Glutamatergic neuron (in vitro differentiated cells): ENCODE measurements at regions not wholly inside any gene's neighbourhood (a gene's known extent, or its start where the extent isn't known, plus 50 kb on each side); places are given as distances from the start of the nearest gene placed in this dataset.

Source experiments
- DNase-seq: peaks from one replicate; pipeline ENCODE4 v3.0.0; 2022
- H3K27ac Mint-ChIP-seq: one replicate; pipeline ENCODE4 v1.8.0; 2020; ENCODE audit warnings: mild to moderate bottlenecking, mixed read lengths, inconsistent platforms; ENCODE audit not compliant: unreplicated experiment
- H3K27me3 Mint-ChIP-seq: one replicate; pipeline ENCODE4 v1.8.0; 2020; ENCODE audit warnings: mild to moderate bottlenecking, moderate library complexity, mixed read lengths, inconsistent platforms; ENCODE audit not compliant: unreplicated experiment
- H3K36me3 Mint-ChIP-seq: one replicate; pipeline ENCODE4 v1.8.0; 2020; ENCODE audit warnings: mild to moderate bottlenecking, mixed read lengths, inconsistent platforms; ENCODE audit not compliant: unreplicated experiment
- H3K4me1 Mint-ChIP-seq: one replicate; pipeline ENCODE4 v1.8.0; 2020; ENCODE audit warnings: mild to moderate bottlenecking, low read depth, mixed read lengths, inconsistent platforms; ENCODE audit not compliant: unreplicated experiment
- H3K4me3 Mint-ChIP-seq: one replicate; pipeline ENCODE4 v1.8.0; 2020; ENCODE audit warnings: mild to moderate bottlenecking, mixed read lengths, inconsistent platforms; ENCODE audit not compliant: unreplicated experiment
- H3K9me3 Mint-ChIP-seq: one replicate; pipeline ENCODE4 v1.8.0; 2020; ENCODE audit warnings: mild to moderate bottlenecking, moderate library complexity, mixed read lengths, inconsistent platforms; ENCODE audit not compliant: unreplicated experiment
- TF ChIP-seq, protein P1 (sequence below): fragments of 200-600 bp; sonication (generic); IDR thresholded peaks from one replicate; pipeline ENCODE4 v1.5.0; 2021; ENCODE audit not compliant: partially characterized antibody, unreplicated experiment

DNA sequence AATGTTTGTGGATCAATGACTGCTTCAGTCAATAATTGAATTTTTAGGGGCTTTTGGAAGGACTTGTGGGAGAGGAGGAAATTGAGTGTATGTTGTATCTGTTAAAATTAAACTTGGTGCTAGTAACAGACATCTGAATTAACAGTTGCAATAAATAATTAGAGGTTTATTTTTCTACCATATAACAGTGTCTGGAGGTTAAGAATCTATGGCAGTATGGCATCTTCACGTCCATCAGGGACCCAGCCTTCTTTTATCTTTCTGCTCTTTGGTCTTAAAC lies 72.8 kb upstream of the HABP2 start:
- H3K9me3 Mint-ChIP-seq, result peaks cover 1% of the 10 kb centered on the region
- peaks cover 2% of the 10 kb centered on the region for H3K27me3 Mint-ChIP-seq
- DNase-seq, result no peak
- TF ChIP-seq, protein P1, sequence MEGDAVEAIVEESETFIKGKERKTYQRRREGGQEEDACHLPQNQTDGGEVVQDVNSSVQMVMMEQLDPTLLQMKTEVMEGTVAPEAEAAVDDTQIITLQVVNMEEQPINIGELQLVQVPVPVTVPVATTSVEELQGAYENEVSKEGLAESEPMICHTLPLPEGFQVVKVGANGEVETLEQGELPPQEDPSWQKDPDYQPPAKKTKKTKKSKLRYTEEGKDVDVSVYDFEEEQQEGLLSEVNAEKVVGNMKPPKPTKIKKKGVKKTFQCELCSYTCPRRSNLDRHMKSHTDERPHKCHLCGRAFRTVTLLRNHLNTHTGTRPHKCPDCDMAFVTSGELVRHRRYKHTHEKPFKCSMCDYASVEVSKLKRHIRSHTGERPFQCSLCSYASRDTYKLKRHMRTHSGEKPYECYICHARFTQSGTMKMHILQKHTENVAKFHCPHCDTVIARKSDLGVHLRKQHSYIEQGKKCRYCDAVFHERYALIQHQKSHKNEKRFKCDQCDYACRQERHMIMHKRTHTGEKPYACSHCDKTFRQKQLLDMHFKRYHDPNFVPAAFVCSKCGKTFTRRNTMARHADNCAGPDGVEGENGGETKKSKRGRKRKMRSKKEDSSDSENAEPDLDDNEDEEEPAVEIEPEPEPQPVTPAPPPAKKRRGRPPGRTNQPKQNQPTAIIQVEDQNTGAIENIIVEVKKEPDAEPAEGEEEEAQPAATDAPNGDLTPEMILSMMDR, result no peak
- H3K27ac Mint-ChIP-seq, result no peak overlapping the region
- H3K36me3 Mint-ChIP-seq, result peaks cover 14% of the 10 kb centered on the region
- H3K4me1 Mint-ChIP-seq, result no peaks in the 10 kb centered on the region
- H3K4me3 Mint-ChIP-seq, result no peak overlapping the region

DNA sequence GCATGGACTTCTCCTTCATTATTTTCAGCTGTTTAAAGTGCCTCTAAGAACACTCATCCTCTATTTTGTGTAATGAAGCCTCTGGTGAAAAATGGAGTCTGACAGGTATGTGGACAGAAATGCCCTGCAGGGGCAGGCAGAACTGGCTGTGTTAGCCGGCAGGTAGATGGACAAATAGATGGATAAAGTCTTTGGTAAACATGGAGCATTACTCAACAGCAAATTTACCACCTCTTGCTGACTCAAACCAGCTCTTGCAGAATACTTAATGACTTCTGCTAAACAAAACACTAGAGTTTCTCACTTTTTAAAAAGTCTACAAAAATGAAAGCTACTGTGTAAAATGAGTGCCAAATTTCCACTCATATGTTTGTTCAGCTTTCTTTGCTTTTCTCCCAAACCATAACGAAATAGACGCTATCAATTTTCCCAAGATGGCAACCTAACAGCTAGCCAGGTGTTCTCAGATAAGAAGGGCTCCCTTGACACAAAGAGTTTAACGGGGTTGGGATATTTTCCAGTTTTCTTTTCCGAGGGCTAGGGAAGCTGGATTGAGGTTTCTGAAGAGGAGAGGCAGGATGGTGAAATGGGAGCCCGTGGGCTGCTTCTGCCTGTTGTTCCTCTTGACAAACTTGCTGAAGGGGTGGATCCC lies 71.9 kb upstream of the HABP2 start:
- Mint-ChIP-seq H3K27ac (no peak overlapping the region), H3K9me3 (peaks cover 1% of the 10 kb centered on the region)
- TF ChIP-seq, protein P1, result no peak

DNA sequence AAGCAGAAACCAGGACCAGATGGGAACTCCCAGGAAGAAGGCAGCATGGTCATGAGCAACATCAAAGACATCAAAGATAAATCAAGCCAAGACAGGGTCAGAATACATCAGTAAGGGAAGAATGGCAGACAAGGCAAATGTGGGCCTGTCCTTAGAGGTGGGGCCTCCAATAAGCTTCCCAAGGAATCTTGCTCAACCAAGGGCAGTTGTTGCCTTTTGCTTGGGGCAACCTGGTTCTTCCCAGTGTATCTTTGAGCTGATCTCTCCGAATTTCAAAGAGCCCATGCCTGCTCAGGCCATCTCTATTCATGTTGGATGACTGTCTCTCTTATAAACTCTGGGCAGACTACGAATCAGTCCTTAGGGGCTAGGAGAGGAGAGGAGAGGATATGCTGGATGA lies 68.4 kb upstream of the HABP2 start:
- H3K9me3 Mint-ChIP-seq, result peaks cover 3% of the 10 kb centered on the region
- TF ChIP-seq, protein P1, result no peak
- H3K36me3 Mint-ChIP-seq, result peaks cover 12% of the 10 kb centered on the region
- H3K27me3 Mint-ChIP-seq, result peaks cover 2% of the 10 kb centered on the region
- no peak overlapping the region for H3K4me3 Mint-ChIP-seq
- H3K27ac Mint-ChIP-seq, result no peak overlapping the region
- no peaks in the 10 kb centered on the region for H3K4me1 Mint-ChIP-seq
- DNase-seq, result no peak

More for the DNA sequence above, 71.9 kb upstream of the HABP2 start:
- Mint-ChIP-seq H3K27me3 (peaks cover 2% of the 10 kb centered on the region), H3K4me3 (no peak overlapping the region), H3K4me1 (no peaks in the 10 kb centered on the region), H3K36me3 (peaks cover 14% of the 10 kb centered on the region)
- no peak for DNase-seq

DNA sequence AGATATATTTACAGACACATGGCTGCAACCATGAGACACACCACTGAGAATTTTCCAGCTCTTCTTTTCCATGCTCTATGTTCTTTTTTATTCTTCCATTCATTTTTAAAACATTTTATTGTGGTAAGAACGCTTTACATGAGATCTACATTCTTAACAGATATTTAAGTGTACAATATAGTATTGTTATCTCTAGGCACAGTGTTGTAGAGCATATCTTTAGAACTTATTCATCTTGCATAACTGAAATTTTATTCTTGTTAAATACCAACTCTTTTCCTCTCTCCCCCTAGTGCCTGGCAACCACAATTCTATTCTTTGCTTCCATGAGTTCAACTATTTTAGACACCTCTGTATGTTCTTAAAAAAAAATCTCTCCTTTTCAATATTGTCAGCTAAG lies 67.1 kb upstream of the HABP2 start:
- Mint-ChIP-seq H3K36me3 (no peaks in the 10 kb centered on the region), H3K27ac (no peak overlapping the region), H3K27me3 (peaks cover 2% of the 10 kb centered on the region), H3K9me3 (peaks cover 3% of the 10 kb centered on the region), H3K4me3 (no peak overlapping the region), H3K4me1 (no peaks in the 10 kb centered on the region)
- no peak for DNase-seq
- TF ChIP-seq, protein P1, result no peak

DNA sequence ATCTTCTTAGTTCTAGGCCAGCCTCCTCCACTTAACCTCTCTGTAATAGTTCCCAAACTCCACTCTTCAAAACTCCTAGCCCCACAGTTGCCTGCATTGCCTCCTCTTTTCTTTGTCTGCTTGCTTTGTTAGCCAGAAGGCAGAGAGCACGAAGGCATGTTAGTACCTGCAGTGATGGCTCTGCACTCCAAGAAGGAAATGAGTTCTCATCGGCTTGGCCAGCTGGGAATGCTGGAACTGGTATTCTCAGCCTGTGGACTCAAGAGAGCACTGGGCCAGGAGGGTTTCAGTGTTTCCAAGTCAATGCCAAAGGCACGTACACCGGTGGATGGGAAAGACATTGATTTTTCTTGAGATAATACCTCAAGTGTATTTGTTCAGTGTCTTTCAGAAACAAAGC lies 66.3 kb upstream of the HABP2 start:
- no peak for DNase-seq
- TF ChIP-seq, protein P1, result no peak
- Mint-ChIP-seq H3K36me3 (no peaks in the 10 kb centered on the region), H3K9me3 (peaks cover 3% of the 10 kb centered on the region), H3K27me3 (peaks cover 2% of the 10 kb centered on the region), H3K27ac (no peak overlapping the region), H3K4me1 (no peaks in the 10 kb centered on the region), H3K4me3 (no peak overlapping the region)
